ENCODE measurements at regions not wholly inside any gene's neighbourhood (a gene's known extent, or its start where the extent isn't known, plus 50 kb on each side); places are given as distances from the start of the nearest gene placed in this dataset.

DNA sequence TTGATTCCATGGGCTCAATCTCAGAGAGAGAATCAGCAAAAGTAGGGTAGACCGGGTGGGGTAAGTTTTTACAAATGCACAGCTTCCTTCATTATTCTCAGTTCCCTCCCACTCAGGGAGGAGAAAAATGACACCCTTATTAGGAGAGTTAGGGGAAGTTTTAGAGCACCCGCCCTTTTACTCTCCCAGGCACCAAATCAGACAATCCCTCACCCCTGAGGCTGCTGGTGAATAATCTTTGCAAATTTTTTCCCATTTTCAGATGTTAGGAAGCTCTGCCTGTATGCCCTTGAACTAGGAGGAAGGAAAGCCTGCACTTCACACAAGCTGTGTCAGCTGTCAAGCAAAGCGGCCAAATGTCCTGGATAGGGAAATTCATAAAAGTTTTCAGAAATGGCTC is 834.9 kb downstream of the GRID1 start:
- POLR2A ChIA-PET: no interaction called here
- CTCF ChIA-PET: interaction anchor here (1.3 kb wide), 1 partner anchor 9 kb away, joined by 4 read pairs; no protein-coding TSS in a partner anchor
- no peak for DNase-seq (ENCODE audit: extremely low spot score)
- TF ChIP-seq, protein P1, sequence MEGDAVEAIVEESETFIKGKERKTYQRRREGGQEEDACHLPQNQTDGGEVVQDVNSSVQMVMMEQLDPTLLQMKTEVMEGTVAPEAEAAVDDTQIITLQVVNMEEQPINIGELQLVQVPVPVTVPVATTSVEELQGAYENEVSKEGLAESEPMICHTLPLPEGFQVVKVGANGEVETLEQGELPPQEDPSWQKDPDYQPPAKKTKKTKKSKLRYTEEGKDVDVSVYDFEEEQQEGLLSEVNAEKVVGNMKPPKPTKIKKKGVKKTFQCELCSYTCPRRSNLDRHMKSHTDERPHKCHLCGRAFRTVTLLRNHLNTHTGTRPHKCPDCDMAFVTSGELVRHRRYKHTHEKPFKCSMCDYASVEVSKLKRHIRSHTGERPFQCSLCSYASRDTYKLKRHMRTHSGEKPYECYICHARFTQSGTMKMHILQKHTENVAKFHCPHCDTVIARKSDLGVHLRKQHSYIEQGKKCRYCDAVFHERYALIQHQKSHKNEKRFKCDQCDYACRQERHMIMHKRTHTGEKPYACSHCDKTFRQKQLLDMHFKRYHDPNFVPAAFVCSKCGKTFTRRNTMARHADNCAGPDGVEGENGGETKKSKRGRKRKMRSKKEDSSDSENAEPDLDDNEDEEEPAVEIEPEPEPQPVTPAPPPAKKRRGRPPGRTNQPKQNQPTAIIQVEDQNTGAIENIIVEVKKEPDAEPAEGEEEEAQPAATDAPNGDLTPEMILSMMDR (IDR thresholded peaks at IDR 0.05; ENCODE audit: control extremely low read depth, extremely low read depth, low read depth, missing control alignments): no peak

DNA sequence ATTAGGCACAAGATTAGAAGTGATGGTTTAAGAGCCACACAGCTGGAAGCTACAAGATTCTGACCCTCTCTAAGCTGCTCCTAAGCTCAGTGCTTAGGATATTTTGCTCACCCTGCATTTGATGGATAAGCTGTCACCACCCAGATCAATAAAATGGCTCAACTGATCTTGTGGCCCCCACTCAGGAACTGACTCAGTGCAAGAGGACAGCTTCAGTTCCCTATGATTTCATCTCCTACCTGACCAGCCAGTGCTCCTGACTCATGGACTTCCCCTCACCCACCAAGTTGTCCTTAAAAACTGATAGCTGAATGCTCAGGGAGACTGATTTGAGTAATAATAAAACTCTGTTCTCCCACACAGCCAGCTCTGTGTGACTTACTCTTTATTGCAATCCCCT is 833.8 kb downstream of the GRID1 start:
- CTCF ChIA-PET: interaction anchor here (1.4 kb wide), 1 partner anchor 9 kb away, joined by 7 read pairs; no protein-coding TSS in a partner anchor
- DNase-seq (ENCODE audit: extremely low spot score): no peak
- POLR2A ChIA-PET: no interaction called here
- TF ChIP-seq, protein P1 (IDR thresholded peaks at IDR 0.05; ENCODE audit: control extremely low read depth, extremely low read depth, low read depth, missing control alignments): no peak

DNA sequence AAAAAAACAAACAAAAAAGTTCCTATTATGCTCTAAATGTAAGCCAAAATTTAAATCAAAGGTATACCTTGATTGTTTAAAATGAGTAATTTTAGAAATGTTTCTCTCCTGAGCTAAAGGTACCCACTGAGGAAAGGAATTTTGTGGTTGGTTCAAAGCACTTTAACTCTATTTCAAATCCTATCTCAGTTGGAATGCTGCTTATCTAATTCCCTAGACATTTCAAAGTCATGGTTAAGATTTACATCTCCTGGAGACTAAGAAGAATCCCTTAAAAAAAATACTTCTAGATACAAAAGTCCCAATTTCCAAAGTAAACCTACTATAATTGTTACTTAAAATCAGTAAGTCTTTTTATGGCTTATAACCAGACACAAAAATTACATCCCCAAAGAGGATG is 830.7 kb downstream of the GRID1 start:
- TF ChIP-seq, protein P1 (IDR thresholded peaks at IDR 0.05; ENCODE audit: control extremely low read depth, extremely low read depth, low read depth, missing control alignments): no peak
- CTCF ChIA-PET: no interaction called here
- POLR2A ChIA-PET: no interaction called here
- no peak for DNase-seq (ENCODE audit: extremely low spot score)

DNA sequence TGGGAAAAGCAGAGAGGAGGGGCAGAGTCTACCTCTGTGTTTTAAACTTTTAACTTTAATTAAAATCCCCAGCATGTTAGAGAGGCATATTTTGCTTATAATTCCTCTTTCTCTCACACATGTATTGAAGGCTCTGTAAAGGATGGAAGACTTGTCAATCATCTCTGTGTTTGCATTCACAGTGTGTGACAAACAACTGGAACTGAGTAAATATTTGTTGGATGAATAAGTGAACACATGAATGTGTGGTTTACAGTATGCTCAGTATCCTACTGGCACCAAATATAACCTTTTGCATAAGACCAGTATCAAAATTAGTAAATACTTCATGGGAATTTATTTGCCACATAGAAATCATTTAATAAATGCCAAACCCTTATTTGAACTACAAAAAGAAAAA is 829.0 kb downstream of the GRID1 start:
- no peak for DNase-seq (ENCODE audit: extremely low spot score)
- ChIA-PET CTCF (no interaction called here), POLR2A (no interaction called here)
- TF ChIP-seq, protein P1 (IDR thresholded peaks at IDR 0.05; ENCODE audit: control extremely low read depth, extremely low read depth, low read depth, missing control alignments): no peak

DNA sequence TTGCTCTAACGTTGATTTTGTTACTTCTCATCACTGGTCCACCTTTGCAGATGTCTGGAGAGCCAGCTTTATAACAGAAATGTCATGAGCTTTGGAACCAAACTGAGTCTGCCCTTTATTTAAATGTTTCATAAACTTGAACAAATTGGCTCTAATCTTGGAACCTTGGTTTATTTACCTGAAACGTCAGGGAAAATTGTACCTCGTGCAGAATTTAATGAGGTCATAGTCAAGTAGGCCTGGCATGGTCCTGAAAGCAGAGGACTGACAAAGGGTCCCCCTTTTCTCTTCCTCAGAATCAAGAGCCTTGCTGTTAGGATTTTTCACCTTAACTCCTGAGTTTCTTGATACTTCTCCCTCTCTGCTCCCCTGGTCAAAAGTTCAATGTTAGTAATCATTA is 828.0 kb downstream of the GRID1 start:
- TF ChIP-seq, protein P1 (IDR thresholded peaks at IDR 0.05; ENCODE audit: control extremely low read depth, extremely low read depth, low read depth, missing control alignments): no peak
- DNase-seq (ENCODE audit: extremely low spot score): no peak
- CTCF ChIA-PET: interaction anchor here (0.7 kb wide), 1 partner anchor 9 kb away, joined by 3 read pairs; no protein-coding TSS in a partner anchor
- POLR2A ChIA-PET: no interaction called here

DNA sequence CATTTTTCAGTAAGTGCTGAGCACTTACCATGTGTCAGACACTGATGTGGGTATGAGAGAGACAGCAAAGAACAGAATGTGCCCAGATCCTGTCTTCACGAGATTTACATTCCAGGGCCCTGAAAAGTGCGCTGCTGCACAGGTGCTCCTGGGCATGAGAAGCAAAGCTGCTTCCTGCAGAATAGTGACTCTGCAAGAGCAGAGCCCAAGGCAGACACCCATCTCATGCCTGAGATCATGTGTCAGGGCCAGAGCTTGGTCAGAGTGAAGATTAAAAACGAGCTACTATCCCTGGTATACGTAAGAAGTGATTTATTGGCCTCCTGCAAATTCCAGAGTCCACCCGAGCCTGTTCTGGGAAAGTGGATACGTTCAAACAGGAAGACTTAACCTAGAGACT is 824.4 kb downstream of the GRID1 start:
- TF ChIP-seq, protein P1 (IDR thresholded peaks at IDR 0.05; ENCODE audit: control extremely low read depth, extremely low read depth, low read depth, missing control alignments): no peak
- ChIA-PET CTCF (interaction anchor here (0.7 to 1.7 kb wide), 2 partner anchors 9 kb away, joined by 3 to 7 read pairs; no protein-coding TSS in a partner anchor), POLR2A (no interaction called here)
- no peak for DNase-seq (ENCODE audit: extremely low spot score)

Data from GM10248 (cell line).